ENCODE measurements at regions not wholly inside any gene's neighbourhood (a gene's known extent, or its start where the extent isn't known, plus 50 kb on each side); places are given as distances from the start of the nearest gene placed in this dataset.

GRCh38 chr10:110372656-110373055 lies 67.9 kb upstream of the SMNDC1 start:
- DNase-seq (ENCODE audit: low read depth, low spot score): no peak
- in situ Hi-C loops (cut with HindIII; ENCODE audit: low pct_unique_long_range_greater_than_20kb, low sequenced_read_pairs): no loop called here

- in situ Hi-C loops (cut with HindIII; ENCODE audit: low pct_unique_long_range_greater_than_20kb, low sequenced_read_pairs): no loop called here
- no peak for DNase-seq (ENCODE audit: low read depth, low spot score)
Measured at GRCh38 chr10:110373059-110373458, 68.3 kb upstream of the SMNDC1 start.

- no peak for DNase-seq (ENCODE audit: low read depth, low spot score)
- in situ Hi-C loops (cut with HindIII; ENCODE audit: low pct_unique_long_range_greater_than_20kb, low sequenced_read_pairs): no loop called here
Measured at GRCh38 chr10:110373857-110374654, 69.3 kb upstream of the SMNDC1 start.

GRCh38 chr10:110375121-110375520 lies 70.4 kb upstream of the SMNDC1 start:
- in situ Hi-C loops (cut with HindIII; ENCODE audit: low pct_unique_long_range_greater_than_20kb, low sequenced_read_pairs): no loop called here
- no peak for DNase-seq (ENCODE audit: low read depth, low spot score)

- in situ Hi-C loops (cut with HindIII; ENCODE audit: low pct_unique_long_range_greater_than_20kb, low sequenced_read_pairs): no loop called here
- DNase-seq (ENCODE audit: low read depth, low spot score): no peak
Measured at GRCh38 chr10:110376021-110376766, 71.5 kb upstream of the SMNDC1 start.

GRCh38 chr10:110376767-110377160 lies 72.0 kb upstream of the SMNDC1 start:
- DNase-seq (ENCODE audit: low read depth, low spot score): no peak
- in situ Hi-C loops (cut with HindIII; ENCODE audit: low pct_unique_long_range_greater_than_20kb, low sequenced_read_pairs): no loop called here

DNA sequence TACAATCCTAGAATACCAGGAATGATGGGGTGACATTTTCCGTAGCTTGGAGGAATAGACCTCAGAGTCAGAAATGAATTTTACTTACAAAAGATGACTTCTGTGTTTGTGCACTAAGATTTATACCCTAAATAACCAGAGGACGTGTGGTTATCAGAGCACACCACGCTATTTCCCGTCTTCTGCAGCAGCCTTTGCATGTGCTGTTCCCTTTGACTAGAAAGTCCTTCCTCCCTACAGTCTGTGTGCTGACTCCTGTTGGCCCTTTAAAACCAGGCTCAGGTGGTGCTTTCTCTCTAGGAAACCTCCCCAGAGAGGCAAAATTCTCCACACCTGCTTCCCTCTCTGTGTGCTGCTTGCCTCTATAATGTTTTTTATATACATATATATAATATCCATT lies 73.3 kb upstream of the SMNDC1 start:
- in situ Hi-C loops (cut with HindIII; ENCODE audit: low pct_unique_long_range_greater_than_20kb, low sequenced_read_pairs): no loop called here

DNA sequence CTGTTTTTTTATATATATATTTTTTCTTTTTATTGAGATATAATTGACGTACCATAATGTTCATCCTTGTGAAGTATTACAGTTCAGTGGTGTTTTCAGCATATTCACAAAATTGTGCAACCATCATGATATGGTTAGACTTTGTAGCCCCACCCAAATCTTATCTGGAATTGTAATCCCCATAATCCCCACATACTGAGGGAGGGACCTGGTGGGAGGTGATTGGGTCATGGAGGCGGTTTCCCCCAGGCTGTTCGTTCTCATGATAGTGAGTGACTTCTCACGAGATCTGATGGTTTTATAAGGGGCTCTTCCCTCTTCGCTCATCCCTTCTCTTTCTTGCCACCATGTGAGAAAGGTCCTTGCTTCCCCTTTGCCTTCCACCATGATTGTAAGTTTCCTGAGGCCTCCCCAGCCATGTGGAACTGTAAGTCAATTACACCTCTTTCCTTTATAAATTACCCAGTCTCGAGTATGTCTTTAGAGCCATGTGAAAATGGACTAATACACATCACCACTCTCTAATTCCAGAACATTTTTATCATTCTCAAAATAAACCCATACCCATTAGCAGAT lies 73.9 kb upstream of the SMNDC1 start:
- in situ Hi-C loops (cut with HindIII; ENCODE audit: low pct_unique_long_range_greater_than_20kb, low sequenced_read_pairs): no loop called here
- DNase-seq (ENCODE audit: low read depth, low spot score): no peak

More for the DNA sequence above, 73.3 kb upstream of the SMNDC1 start:
- DNase-seq (ENCODE audit: low read depth, low spot score): no peak

- in situ Hi-C loops (cut with HindIII; ENCODE audit: low pct_unique_long_range_greater_than_20kb, low sequenced_read_pairs): no loop called here
Measured at GRCh38 chr10:110379831-110380230, 75.1 kb upstream of the SMNDC1 start.

GRCh38 chr10:110380293-110380692 lies 75.6 kb upstream of the SMNDC1 start:
- no peak for DNase-seq (ENCODE audit: low read depth, low spot score)
- in situ Hi-C loops (cut with HindIII; ENCODE audit: low pct_unique_long_range_greater_than_20kb, low sequenced_read_pairs): no loop called here

More at GRCh38 chr10:110379831-110380230, 75.1 kb upstream of the SMNDC1 start:
- no peak for DNase-seq (ENCODE audit: low read depth, low spot score)

DNA sequence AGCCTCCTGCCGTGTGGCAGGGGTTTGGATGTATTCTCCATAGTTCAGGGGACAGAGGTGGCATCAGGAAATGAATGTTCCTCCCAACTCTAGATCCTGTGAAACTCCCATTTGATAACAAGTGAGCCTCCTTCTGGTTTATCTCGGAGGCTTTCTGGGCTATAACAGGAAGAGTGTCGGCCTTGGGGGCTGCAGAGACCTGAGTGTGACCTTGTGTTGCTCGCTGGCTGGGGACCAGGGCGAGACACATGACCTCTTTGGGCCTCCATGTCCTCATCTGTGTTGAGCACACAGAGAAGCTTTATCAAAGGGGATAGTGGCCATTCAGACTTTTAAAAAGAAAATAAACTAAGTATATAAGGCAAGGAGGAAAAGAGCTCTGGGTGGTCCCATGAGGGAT lies 78.0 kb upstream of the SMNDC1 start:
- no peak for DNase-seq (ENCODE audit: low read depth, low spot score)
- in situ Hi-C loops (cut with HindIII; ENCODE audit: low pct_unique_long_range_greater_than_20kb, low sequenced_read_pairs): no loop called here

- DNase-seq (ENCODE audit: low read depth, low spot score): no peak
- in situ Hi-C loops (cut with HindIII; ENCODE audit: low pct_unique_long_range_greater_than_20kb, low sequenced_read_pairs): no loop called here
Measured at GRCh38 chr10:110387617-110387982, 82.9 kb upstream of the SMNDC1 start.

DNA sequence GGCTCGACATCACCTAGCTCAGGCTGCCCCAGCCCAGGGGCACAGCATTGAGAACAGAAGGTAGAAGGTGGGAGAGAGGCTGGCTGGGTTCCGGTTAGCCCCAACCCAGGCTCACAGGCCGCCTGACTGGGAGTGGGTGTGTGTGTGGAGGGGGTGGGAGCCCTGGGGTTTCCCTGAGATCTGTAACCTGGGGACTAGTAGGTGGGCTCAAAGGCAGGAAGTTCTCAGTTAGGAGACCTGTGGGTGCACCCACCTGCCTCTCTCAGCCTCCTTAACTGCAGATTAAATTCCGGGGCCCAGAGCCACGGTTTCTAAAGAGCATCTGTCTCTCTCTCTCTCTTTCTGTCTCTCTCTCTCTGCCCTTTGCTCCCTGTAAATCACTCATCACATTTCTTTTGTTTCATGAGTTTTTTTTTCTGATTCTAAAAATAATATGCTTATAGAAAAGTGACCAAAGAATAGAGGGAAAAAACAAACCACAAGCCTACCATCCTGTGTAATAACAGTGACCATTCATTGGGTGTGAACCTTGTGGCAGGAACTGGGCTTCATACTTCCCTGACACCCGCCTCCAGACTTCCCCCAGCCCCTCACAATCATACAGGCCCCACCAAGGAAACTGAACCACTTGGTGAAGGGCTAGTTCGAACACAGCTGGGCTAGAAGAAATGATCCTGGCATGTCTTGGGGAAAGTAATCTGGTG lies 83.4 kb upstream of the SMNDC1 start:
- peak; percentile 8 for DNase-seq (ENCODE audit: low read depth, low spot score)
- in situ Hi-C loops (cut with HindIII; ENCODE audit: low pct_unique_long_range_greater_than_20kb, low sequenced_read_pairs): no loop called here

DNA sequence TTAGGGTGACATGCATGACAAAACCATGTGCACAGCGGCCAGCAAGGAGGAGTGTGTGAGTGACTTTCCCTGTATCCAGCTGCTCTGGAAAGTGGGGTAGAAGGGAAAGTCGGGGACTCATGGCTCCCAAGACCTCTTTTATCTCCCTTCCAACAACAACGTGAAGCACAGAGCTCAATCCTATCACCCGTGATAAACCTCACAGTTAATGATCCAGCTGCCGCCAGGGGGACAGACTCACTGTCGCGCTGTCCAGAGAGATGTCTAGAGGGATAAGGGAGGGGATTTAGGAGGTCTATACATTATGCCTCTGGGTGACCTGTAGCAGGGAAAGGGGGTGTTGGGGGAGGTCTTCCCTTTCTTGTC lies 84.0 kb upstream of the SMNDC1 start:
- in situ Hi-C loops (cut with HindIII; ENCODE audit: low pct_unique_long_range_greater_than_20kb, low sequenced_read_pairs): no loop called here
- DNase-seq (ENCODE audit: low read depth, low spot score): no peak

DNA sequence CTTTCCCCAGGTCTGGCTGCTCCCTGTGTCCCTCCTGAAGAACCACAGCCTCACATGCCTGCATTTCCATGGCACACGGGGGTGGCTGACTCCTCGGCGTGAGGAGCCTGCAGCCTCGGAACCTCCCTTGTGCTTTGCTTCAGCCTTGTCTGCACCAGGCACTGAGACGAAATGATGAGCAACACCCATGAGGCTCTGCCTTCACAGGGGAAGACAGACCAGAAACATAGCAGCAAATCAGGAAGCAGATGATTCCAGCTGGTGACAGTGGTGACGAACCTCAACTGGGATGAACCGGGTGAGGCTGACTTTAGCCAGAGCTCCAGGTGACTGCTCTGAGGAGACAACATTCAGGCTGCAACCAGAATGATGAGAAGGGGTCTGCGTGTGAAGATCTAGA lies 84.5 kb upstream of the SMNDC1 start:
- no peak for DNase-seq (ENCODE audit: low read depth, low spot score)
- in situ Hi-C loops (cut with HindIII; ENCODE audit: low pct_unique_long_range_greater_than_20kb, low sequenced_read_pairs): no loop called here

DNA sequence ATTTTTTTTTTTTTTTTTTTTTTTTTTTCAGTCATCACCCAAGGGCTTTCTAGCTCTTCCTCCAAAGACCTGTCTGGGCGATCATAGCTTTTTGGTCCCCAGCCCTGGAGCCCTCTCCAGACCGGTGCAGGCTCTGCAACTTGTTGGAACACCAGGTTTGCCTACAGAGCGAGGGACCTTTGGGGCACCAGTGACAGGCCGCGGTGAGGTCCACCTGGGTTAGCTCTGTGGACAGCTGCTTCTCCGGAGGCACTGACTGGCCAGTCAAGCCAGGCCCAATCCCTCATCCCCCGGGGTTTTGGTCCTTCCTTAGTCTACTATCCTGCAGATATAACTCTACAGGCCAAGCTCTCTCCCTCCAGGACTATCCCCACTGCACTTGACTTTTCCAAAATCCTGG lies 86.8 kb upstream of the SMNDC1 start:
- in situ Hi-C loops (cut with HindIII; ENCODE audit: low pct_unique_long_range_greater_than_20kb, low sequenced_read_pairs): no loop called here
- DNase-seq (ENCODE audit: low read depth, low spot score): no peak

DNA sequence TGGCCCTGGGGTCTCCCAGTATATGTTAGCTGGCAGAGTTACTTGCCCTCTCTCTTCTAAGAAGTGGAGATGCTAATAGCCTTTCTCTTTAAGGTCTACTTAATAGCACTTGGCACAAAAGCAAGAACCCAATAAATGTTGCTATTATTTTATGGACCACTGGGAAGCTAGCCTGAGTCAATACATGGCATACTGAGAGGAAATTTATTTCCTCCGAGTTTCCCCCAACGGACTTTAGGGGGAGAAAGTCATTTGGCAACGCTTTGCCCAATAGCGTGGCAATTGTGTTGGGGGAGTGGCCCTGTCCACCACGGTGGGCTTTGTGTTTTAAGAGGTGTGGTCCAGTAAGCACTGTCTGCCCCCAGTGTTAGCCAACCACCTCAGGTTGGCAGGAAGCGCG lies 87.4 kb upstream of the SMNDC1 start:
- in situ Hi-C loops (cut with HindIII; ENCODE audit: low pct_unique_long_range_greater_than_20kb, low sequenced_read_pairs): no loop called here
- DNase-seq (ENCODE audit: low read depth, low spot score): no peak
